CD4-positive, alpha-beta T cell (primary cell): ENCODE measurements at regions not wholly inside any gene's neighbourhood (a gene's known extent, or its start where the extent isn't known, plus 50 kb on each side); places are given as distances from the start of the nearest gene placed in this dataset.

Experiments used
- ATAC-seq: fragments of 200-7000 bp; cut with Tn5 transposase; one replicate; pipeline ENCODE4 v1.10.0; 2022; ENCODE audit warnings: mild to moderate bottlenecking; ENCODE audit not compliant: poor library complexity
- CTCF ChIA-PET: fragments of 350-600 bp; sonication (Branson Sonifier 250); formaldehyde crosslinking; loops from one replicate; lab custom pipeline; 2021; ENCODE audit warnings: antibody characterized with exemption, inconsistent platforms; lab: Charles Lee
- POLR2A ChIA-PET: fragments of 350-600 bp; sonication (Branson Sonifier 250); formaldehyde crosslinking; loops from one replicate; lab custom pipeline; 2021; ENCODE audit warnings: antibody characterized with exemption, inconsistent platforms; lab: Charles Lee
- DNase-seq, 14 experiments: peaks; one replicate each; pipeline ENCODE4 v3.0.0-alpha.2; 2013 to 2020; ENCODE audit warnings: mixed read lengths in 2 of 14
- H3K27ac ChIP-seq, 2 donors: one replicate each; pipeline versions ENCODE4 v1.5.1 to v1.7.0; 2013; ENCODE audit warnings: low read length in 2 of 2, low read depth in 1 of 2, mild to moderate bottlenecking in 1 of 2
- H3K27me3 ChIP-seq, 2 experiments: 1 replicate in 1 of 2; 2 replicates in 1 of 2; pipeline versions ENCODE4 v1.6.1 to v1.7.0; 2013; ENCODE audit warnings: low read length in 2 of 2, control low read depth in 1 of 2, mild to moderate bottlenecking in 1 of 2, moderate library complexity in 1 of 2; ENCODE audit not compliant: insufficient read depth in 2 of 2, control insufficient read depth in 1 of 2
- H3K36me3 ChIP-seq: one replicate; pipeline ENCODE4 v1.6.1; 2013; ENCODE audit warnings: low read length, control low read depth; ENCODE audit not compliant: insufficient read depth
- H3K4me1 ChIP-seq: one replicate; pipeline ENCODE4 v1.6.1; 2013; ENCODE audit warnings: low read length, control low read depth; ENCODE audit not compliant: insufficient read depth
- H3K4me3 ChIP-seq: one replicate; pipeline ENCODE4 v1.5.1; 2013; ENCODE audit warnings: mild to moderate bottlenecking, low read length, moderate library complexity
- H3K9me3 ChIP-seq, 2 experiments: 1 replicate in 1 of 2; 2 replicates in 1 of 2; pipeline versions ENCODE4 v1.6.1 to v1.7.0; 2013; ENCODE audit warnings: low read length in 2 of 2, mild to moderate bottlenecking in 2 of 2, control low read depth in 1 of 2, moderate library complexity in 1 of 2; ENCODE audit not compliant: control insufficient read depth in 1 of 2, insufficient read depth in 1 of 2
- H3K27ac Mint-ChIP-seq: one replicate; pipeline ENCODE4 v1.8.0; 2020; ENCODE audit warnings: mixed read lengths
- H3K27me3 Mint-ChIP-seq: one replicate; pipeline ENCODE4 v1.8.0; 2021; ENCODE audit warnings: mixed read lengths
- H3K36me3 Mint-ChIP-seq: one replicate; pipeline ENCODE4 v1.8.0; 2021; ENCODE audit warnings: low read depth, mixed read lengths
- H3K4me1 Mint-ChIP-seq: one replicate; pipeline ENCODE4 v1.8.0; 2021; ENCODE audit warnings: low read depth, mixed read lengths
- H3K4me3 Mint-ChIP-seq: one replicate; pipeline ENCODE4 v1.8.0; 2020; ENCODE audit warnings: mild to moderate bottlenecking, mixed read lengths
- H3K9me3 Mint-ChIP-seq: one replicate; pipeline ENCODE4 v1.8.0; 2020; ENCODE audit warnings: mixed read lengths
- CTCF ChIP-seq: fragments of 200-600 bp; IDR thresholded peaks from one replicate; pipeline ENCODE4 v1.8.0; 2022; ENCODE audit warnings: antibody characterized with exemption, mild to moderate bottlenecking
- intact Hi-C, 2 experiments: fragments of 100-400 bp; cut with DNase I in 1 of 2; cut with micrococcal nuclease in 1 of 2; formaldehyde crosslinking; loops; one replicate each; pipeline versions ENCODE4 v1.15.1 to v1.9.0; 2023 to 2025; cut with DNase I, micrococcal nuclease

- Mint-ChIP-seq H3K27ac (no peak overlapping the region), H3K4me3 (no peak overlapping the region), H3K9me3 (no peaks in the 10 kb centered on the region), H3K4me1 (no peaks in the 10 kb centered on the region), H3K27me3 (peaks cover 25% of the 10 kb centered on the region), H3K36me3 (no peaks in the 10 kb centered on the region)
- ChIA-PET POLR2A (no interaction called here), CTCF (no interaction called here)
- DNase-seq (no peak), ATAC-seq (no peak)
- Histone ChIP-seq H3K4me3 (no peak overlapping the region), H3K9me3 (peaks cover 0 to 6% of the 10 kb centered on the region in 2 experiments), H3K27me3 (peaks cover 0 to under 1% of the 10 kb centered on the region in 2 experiments), H3K36me3 (no peaks in the 10 kb centered on the region), H3K4me1 (no peaks in the 10 kb centered on the region), H3K27ac (no peak overlapping the region)
- intact Hi-C loops, result no loop called here
- TF ChIP-seq CTCF, result no peak
These were observed 184.7 kb downstream of the AACS start for GRCh38 chr12:125249932-125250331.

- Mint-ChIP-seq H3K36me3 (no peaks in the 10 kb centered on the region), H3K4me3 (no peak overlapping the region)
These were observed 189.0 kb downstream of the AACS start for GRCh38 chr12:125254236-125254635.

GRCh38 chr12:125254856-125255255 lies 189.6 kb downstream of the AACS start:
- ATAC-seq (no peak), DNase-seq (no peak)
- Histone ChIP-seq H3K4me1 (no peaks in the 10 kb centered on the region), H3K27ac (no peak overlapping the region), H3K36me3 (no peaks in the 10 kb centered on the region), H3K9me3 (no peaks in the 10 kb centered on the region), H3K27me3 (peaks cover 0 to 4% of the 10 kb centered on the region in 2 experiments), H3K4me3 (no peak overlapping the region)
- H3K36me3 Mint-ChIP-seq, result no peaks in the 10 kb centered on the region
- no peak for TF ChIP-seq CTCF
- ChIA-PET POLR2A (no interaction called here), CTCF (interaction anchor here (0.7 kb wide), 1 partner anchor 136 kb away, joined by 3 read pairs; no protein-coding TSS in a partner anchor)
- intact Hi-C loops, result no loop called here
- H3K9me3 Mint-ChIP-seq, result no peaks in the 10 kb centered on the region
- H3K27ac Mint-ChIP-seq, result no peak overlapping the region
- no peak overlapping the region for H3K4me3 Mint-ChIP-seq
- H3K4me1 Mint-ChIP-seq, result no peaks in the 10 kb centered on the region
- H3K27me3 Mint-ChIP-seq, result peaks cover 14% of the 10 kb centered on the region

More at GRCh38 chr12:125254236-125254635, 189.0 kb downstream of the AACS start:
- DNase-seq (no peak), ATAC-seq (no peak)
- H3K9me3 ChIP-seq, result no peaks in the 10 kb centered on the region
- no peak overlapping the region for H3K4me3 ChIP-seq
- H3K27me3 ChIP-seq, result peaks cover 0 to 2% of the 10 kb centered on the region in 2 experiments
- ChIA-PET CTCF (no interaction called here), POLR2A (no interaction called here)
- H3K9me3 Mint-ChIP-seq, result no peaks in the 10 kb centered on the region
- intact Hi-C loops, result no loop called here
- H3K36me3 ChIP-seq, result no peaks in the 10 kb centered on the region
- no peaks in the 10 kb centered on the region for H3K4me1 ChIP-seq
- no peaks in the 10 kb centered on the region for H3K4me1 Mint-ChIP-seq
- no peak for TF ChIP-seq CTCF
- H3K27ac ChIP-seq, result no peak overlapping the region
- H3K27ac Mint-ChIP-seq, result no peak overlapping the region
- H3K27me3 Mint-ChIP-seq, result peaks cover 14% of the 10 kb centered on the region
